ENCODE measurements at regions not wholly inside any gene's neighbourhood (a gene's known extent, or its start where the extent isn't known, plus 50 kb on each side); places are given as distances from the start of the nearest gene placed in this dataset.
"Not testable (repeated sequence)": the region's sequence is repeated elsewhere in the genome, so short reads cannot be mapped to it uniquely, and the experiment has no call there.

GRCh38 chr2:72078773-72079172 lies 68.9 kb downstream of the CYP26B1 start:
- no peak for DNase-seq
- peaks cover 13% of the 10 kb centered on the region for H3K27me3 Mint-ChIP-seq (ENCODE audit: low read depth, poor library complexity)
- TF ChIP-seq CTCF (IDR thresholded peaks at IDR 0.05) = no peak
- H3K4me3 Mint-ChIP-seq = no peak overlapping the region
- H3K36me3 Mint-ChIP-seq (ENCODE audit: low read depth) = no peaks in the 10 kb centered on the region
- H3K4me1 Mint-ChIP-seq = no peaks in the 10 kb centered on the region
- H3K27ac Mint-ChIP-seq = no peak overlapping the region
- H3K9me3 Mint-ChIP-seq = peaks cover 20% of the 10 kb centered on the region

- Mint-ChIP-seq H3K4me3 (no peak overlapping the region), H3K9me3 (peaks cover 31% of the 10 kb centered on the region), H3K4me1 (no peaks in the 10 kb centered on the region), H3K36me3 (ENCODE audit: low read depth) (no peaks in the 10 kb centered on the region), H3K27ac (no peak overlapping the region), H3K27me3 (ENCODE audit: low read depth, poor library complexity) (peaks cover 10% of the 10 kb centered on the region)
- no peak for TF ChIP-seq CTCF (IDR thresholded peaks at IDR 0.05)
- no peak for DNase-seq
Measured at GRCh38 chr2:72077702-72078169, 69.9 kb downstream of the CYP26B1 start.

- H3K27ac Mint-ChIP-seq; H3K36me3 Mint-ChIP-seq (ENCODE audit: low read depth); H3K4me1 Mint-ChIP-seq; H3K27me3 Mint-ChIP-seq (ENCODE audit: low read depth, poor library complexity); DNase-seq; H3K4me3 Mint-ChIP-seq: not testable (repeated sequence)
- peaks cover 46% of the 10 kb centered on the region for H3K9me3 Mint-ChIP-seq
Measured at GRCh38 chr2:72073373-72073772, 74.3 kb downstream of the CYP26B1 start.

- H3K36me3 Mint-ChIP-seq (ENCODE audit: low read depth); H3K4me3 Mint-ChIP-seq; DNase-seq; H3K4me1 Mint-ChIP-seq; H3K27ac Mint-ChIP-seq; H3K27me3 Mint-ChIP-seq (ENCODE audit: low read depth, poor library complexity): not testable (repeated sequence)
- peaks cover 24% of the 10 kb centered on the region for H3K9me3 Mint-ChIP-seq
Measured at GRCh38 chr2:72064197-72064596, 83.5 kb downstream of the CYP26B1 start.

- DNase-seq = no peak
- Mint-ChIP-seq H3K9me3 (peaks cover 24% of the 10 kb centered on the region), H3K27me3 (ENCODE audit: low read depth, poor library complexity) (peaks cover 13% of the 10 kb centered on the region), H3K4me1 (no peaks in the 10 kb centered on the region), H3K4me3 (no peak overlapping the region), H3K27ac (no peak overlapping the region), H3K36me3 (ENCODE audit: low read depth) (no peaks in the 10 kb centered on the region)
- no peak for TF ChIP-seq CTCF (IDR thresholded peaks at IDR 0.05)
Measured at GRCh38 chr2:72062336-72062735, 85.3 kb downstream of the CYP26B1 start.

- Mint-ChIP-seq H3K27ac (no peak overlapping the region), H3K27me3 (ENCODE audit: low read depth, poor library complexity) (peaks cover 20% of the 10 kb centered on the region), H3K4me3 (no peak overlapping the region), H3K4me1 (no peaks in the 10 kb centered on the region), H3K36me3 (ENCODE audit: low read depth) (no peaks in the 10 kb centered on the region), H3K9me3 (peaks cover 17% of the 10 kb centered on the region)
- TF ChIP-seq CTCF (IDR thresholded peaks at IDR 0.05) = no peak
- no peak for DNase-seq
Measured at GRCh38 chr2:72057308-72057707, 90.4 kb downstream of the CYP26B1 start.

GRCh38 chr2:72051971-72052505 lies 95.6 kb downstream of the CYP26B1 start:
- Mint-ChIP-seq H3K4me1 (no peaks in the 10 kb centered on the region), H3K4me3 (no peak overlapping the region), H3K27me3 (ENCODE audit: low read depth, poor library complexity) (peaks cover 20% of the 10 kb centered on the region), H3K27ac (no peak overlapping the region), H3K36me3 (ENCODE audit: low read depth) (no peaks in the 10 kb centered on the region), H3K9me3 (peaks cover 20% of the 10 kb centered on the region)
- no peak for TF ChIP-seq CTCF (IDR thresholded peaks at IDR 0.05)
- DNase-seq = no peak

Measured in nephron progenitor cell (in vitro differentiated cells).